ENCODE measurements at regions not wholly inside any gene's neighbourhood (a gene's known extent, or its start where the extent isn't known, plus 50 kb on each side); places are given as distances from the start of the nearest gene placed in this dataset.
A peak's percentile ranks its signal among the peaks of the same experiment; 100 is the strongest.

DNA sequence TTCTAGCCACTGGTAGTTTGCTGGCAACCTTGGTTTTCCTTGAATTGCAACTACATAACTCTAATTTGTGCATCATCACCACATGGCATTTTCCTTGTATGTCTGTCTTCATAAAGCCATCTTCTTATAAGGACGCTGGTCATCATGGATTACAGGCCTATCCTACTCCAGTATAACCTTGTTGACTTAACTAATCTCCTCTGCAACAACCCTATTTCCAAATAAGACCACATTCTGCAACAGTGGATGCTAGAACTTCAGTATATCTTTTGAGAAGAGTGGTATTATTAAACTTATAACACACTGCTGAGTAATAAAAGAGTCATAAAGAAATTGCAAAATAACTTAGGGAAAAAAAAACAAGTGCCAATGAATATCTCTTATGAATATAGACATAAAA lies 511.8 kb upstream of the FOXG1 start:
- Histone ChIP-seq H3K36me3 (no peaks in the 10 kb centered on the region), H3K9me3 (no peaks in the 10 kb centered on the region), H3K4me1 (no peaks in the 10 kb centered on the region), H3K4me3 (ENCODE audit: low read depth, low read length) (no peak overlapping the region), H3K27me3 (no peaks in the 10 kb centered on the region)
- TF ChIP-seq, protein P1, sequence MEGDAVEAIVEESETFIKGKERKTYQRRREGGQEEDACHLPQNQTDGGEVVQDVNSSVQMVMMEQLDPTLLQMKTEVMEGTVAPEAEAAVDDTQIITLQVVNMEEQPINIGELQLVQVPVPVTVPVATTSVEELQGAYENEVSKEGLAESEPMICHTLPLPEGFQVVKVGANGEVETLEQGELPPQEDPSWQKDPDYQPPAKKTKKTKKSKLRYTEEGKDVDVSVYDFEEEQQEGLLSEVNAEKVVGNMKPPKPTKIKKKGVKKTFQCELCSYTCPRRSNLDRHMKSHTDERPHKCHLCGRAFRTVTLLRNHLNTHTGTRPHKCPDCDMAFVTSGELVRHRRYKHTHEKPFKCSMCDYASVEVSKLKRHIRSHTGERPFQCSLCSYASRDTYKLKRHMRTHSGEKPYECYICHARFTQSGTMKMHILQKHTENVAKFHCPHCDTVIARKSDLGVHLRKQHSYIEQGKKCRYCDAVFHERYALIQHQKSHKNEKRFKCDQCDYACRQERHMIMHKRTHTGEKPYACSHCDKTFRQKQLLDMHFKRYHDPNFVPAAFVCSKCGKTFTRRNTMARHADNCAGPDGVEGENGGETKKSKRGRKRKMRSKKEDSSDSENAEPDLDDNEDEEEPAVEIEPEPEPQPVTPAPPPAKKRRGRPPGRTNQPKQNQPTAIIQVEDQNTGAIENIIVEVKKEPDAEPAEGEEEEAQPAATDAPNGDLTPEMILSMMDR (IDR thresholded peaks at IDR 0.05; ENCODE audit: low read depth, low read length): no peak
- no peak for DNase-seq

DNA sequence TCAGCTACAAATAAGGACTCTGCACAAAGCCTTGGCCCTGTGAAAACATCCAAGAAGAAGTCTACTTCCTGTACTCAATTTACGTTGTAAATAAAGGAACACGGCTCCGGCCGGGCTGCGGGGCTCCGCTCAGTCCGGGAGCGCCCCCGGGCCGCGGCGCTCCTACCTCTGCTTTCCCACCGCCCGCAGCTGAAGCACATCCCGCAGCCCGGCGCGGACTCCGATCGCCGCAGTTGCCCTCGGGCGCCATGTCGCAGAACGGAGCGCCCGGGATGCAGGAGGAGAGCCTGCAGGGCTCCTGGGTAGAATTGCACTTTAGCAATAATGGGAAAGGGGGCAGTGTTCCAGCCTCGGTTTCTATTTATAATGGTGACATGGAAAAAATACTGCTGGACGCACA lies 502.3 kb upstream of the FOXG1 start:
- peak; percentile 53 for DNase-seq
- Histone ChIP-seq H3K36me3 (no peaks in the 10 kb centered on the region), H3K4me1 (0 out of 2 replicates have a peak, but pooled peaks cover 3% of the 10 kb centered on the region), H3K4me3 (ENCODE audit: low read depth, low read length) (peak overlapping the region; percentile 54), H3K27me3 (no peaks in the 10 kb centered on the region), H3K9me3 (no peaks in the 10 kb centered on the region)
- TF ChIP-seq, protein P1 (IDR thresholded peaks at IDR 0.05; ENCODE audit: low read depth, low read length): peak; percentile 36

DNA sequence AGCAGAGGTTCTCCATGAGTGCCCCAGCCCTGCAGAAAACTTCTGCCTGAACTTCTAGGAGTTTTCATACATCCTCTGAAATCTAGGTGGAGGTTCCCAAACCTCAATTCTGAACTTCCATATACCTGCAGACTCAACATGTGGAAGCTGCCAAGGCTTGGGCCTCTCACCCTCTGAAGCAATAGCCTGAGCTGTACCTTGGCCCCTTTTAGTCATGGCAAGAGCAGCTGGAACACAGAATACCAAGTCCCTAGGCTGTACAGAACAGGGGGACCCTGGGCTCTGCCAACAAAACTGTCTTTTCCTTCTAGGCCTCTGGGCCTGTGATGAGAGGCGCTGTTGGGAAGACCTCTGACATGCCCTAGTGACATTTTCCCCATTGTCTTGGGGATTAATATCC lies 494.3 kb upstream of the FOXG1 start:
- Histone ChIP-seq H3K9me3 (no peaks in the 10 kb centered on the region), H3K4me3 (ENCODE audit: low read depth, low read length) (no peak overlapping the region), H3K4me1 (no peaks in the 10 kb centered on the region), H3K36me3 (no peaks in the 10 kb centered on the region), H3K27me3 (no peaks in the 10 kb centered on the region)
- TF ChIP-seq, protein P1 (IDR thresholded peaks at IDR 0.05; ENCODE audit: low read depth, low read length): no peak
- DNase-seq: no peak

DNA sequence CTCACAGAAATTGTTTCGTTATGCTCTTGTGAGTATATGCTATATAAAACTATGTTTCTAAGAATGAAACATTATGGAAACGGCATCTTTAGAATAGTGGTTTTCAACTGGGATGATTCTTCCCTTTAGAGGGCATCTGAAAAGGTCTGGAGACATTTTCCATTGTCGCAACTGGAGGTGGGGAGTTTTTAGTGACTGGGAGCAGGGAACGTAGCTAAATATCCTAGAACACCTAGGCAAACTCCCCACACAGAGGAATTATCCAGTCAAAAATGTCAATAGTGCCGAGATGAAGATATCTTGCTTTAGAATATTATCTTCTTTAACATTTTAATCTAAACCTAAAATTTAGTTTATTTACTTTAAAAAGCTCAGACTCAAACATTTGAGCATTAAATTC lies 486.1 kb upstream of the FOXG1 start:
- DNase-seq: no peak
- H3K27me3 ChIP-seq: no peaks in the 10 kb centered on the region
- H3K36me3 ChIP-seq: no peaks in the 10 kb centered on the region
- H3K9me3 ChIP-seq: no peaks in the 10 kb centered on the region
- TF ChIP-seq, protein P1 (IDR thresholded peaks at IDR 0.05; ENCODE audit: low read depth, low read length): no peak
- no peaks in the 10 kb centered on the region for H3K4me1 ChIP-seq
- no peak overlapping the region for H3K4me3 ChIP-seq (ENCODE audit: low read depth, low read length)

DNA sequence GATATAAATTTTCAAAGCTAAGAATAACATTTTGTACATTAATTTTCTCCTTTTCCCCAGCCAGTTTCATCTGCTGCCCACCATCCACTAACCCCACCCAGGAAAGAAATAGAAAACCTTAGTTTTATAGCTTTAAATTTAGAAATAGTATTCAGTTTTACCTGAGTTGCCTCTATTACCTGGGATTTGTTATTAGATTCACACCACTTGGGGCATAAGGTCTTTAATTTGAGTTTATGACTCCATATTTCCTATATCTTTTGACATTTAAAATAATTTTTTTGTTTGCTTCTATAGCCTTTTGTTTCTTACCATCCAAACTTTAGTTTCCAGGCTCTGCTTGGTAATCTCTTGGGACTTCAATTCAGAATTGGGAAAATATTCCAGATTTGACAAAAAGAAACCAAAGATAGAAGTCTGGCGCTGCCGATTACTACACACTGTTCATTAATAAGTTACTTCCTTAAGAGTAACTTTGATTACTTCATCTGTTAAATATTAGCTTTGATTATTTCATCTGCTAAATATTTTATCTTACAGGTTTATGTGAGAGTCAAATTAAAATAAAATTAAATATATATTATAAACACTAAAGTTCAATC lies 485.5 kb upstream of the FOXG1 start:
- Histone ChIP-seq H3K27me3 (no peaks in the 10 kb centered on the region), H3K4me3 (ENCODE audit: low read depth, low read length) (no peak overlapping the region), H3K9me3 (no peaks in the 10 kb centered on the region), H3K4me1 (no peaks in the 10 kb centered on the region), H3K36me3 (no peaks in the 10 kb centered on the region)
- TF ChIP-seq, protein P1 (IDR thresholded peaks at IDR 0.05; ENCODE audit: low read depth, low read length): no peak
- no peak for DNase-seq

DNA sequence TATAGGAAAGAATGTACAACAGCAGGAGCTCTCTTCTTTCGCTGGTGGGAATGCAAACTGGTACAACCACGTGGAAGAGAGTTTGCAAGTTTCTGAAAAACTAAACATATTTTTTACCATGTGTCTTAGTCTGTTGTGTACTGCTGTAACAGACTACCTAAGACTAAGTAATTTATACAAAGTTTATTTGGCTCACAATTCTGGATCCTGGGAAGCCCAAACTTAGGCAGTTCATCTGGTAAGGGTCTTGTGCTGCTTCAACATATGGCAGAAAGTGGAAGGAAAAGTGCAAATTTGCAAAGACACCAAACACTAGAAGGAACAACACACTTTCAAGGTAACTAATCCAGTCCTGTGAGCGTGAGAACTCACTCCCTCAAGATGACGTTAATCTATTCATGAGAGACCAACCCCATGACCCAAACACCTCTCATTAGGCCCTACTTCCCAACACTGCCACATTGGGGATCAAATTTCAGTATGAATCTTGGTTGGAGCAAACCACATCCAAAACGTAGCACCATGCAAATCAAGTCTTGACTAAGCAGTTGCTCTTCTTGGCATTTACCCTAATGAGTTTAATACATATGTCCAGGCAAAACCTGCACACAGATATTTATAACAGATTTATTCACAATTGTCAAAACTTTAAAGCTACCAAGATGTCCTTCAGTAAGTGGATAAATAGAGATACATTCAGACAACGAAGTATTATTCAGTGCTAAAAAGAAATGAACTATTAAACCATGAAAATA lies 481.9 kb upstream of the FOXG1 start:
- Histone ChIP-seq H3K9me3 (no peaks in the 10 kb centered on the region), H3K36me3 (no peaks in the 10 kb centered on the region), H3K27me3 (no peaks in the 10 kb centered on the region), H3K4me1 (no peaks in the 10 kb centered on the region), H3K4me3 (ENCODE audit: low read depth, low read length) (no peak overlapping the region)
- no peak for DNase-seq
- TF ChIP-seq, protein P1 (IDR thresholded peaks at IDR 0.05; ENCODE audit: low read depth, low read length): no peak
